Tibial nerve (tissue), 4 donors: ENCODE measurements at regions not wholly inside any gene's neighbourhood (a gene's known extent, or its start where the extent isn't known, plus 50 kb on each side); places are given as distances from the start of the nearest gene placed in this dataset.

Source experiments
- EP300 ChIP-seq, 2 donors: sonication (generic); formaldehyde crosslinking; IDR thresholded peaks; one replicate each; pipeline ENCODE4 v1.6.1; 2017; ENCODE audit warnings: antibody characterized with exemption in 2 of 2, mild to moderate bottlenecking in 1 of 2
- POLR2A ChIP-seq, 2 donors: fragments of 450-650 bp; IDR thresholded peaks; one replicate each; pipeline ENCODE4 v1.6.1; 2017; ENCODE audit warnings: antibody characterized with exemption in 2 of 2, mild to moderate bottlenecking in 2 of 2, moderate library complexity in 2 of 2
- TF ChIP-seq, protein P1 (sequence below), 5 experiments: fragments of 200-600 bp in 3 of 5; fragments of 450-650 bp in 2 of 5; sonication (generic) in 3 of 5; IDR thresholded peaks; one replicate each; pipeline ENCODE4 v1.5.1; 2016 to 2019; ENCODE audit warnings: antibody characterized with exemption in 5 of 5, mild to moderate bottlenecking in 3 of 5, moderate library complexity in 2 of 5

DNA sequence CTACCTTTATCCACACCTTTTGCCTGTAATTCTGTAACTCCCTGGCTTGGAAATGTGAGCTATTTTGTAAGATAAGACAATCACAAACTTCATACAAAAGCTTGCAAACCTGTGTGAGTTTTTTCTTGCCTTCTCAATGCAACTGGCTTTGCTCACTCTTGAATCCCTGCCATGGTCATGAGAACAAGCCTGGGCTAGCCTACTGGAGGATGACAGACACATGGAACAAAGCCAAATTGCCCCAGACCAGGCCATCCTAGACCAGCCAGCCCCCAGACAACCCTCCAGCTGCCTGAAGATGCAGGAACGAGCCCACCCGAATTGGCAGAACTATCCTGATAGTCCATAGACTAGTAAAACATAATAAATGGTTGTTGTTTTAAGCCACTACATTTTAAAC, 466.6 kb upstream of the ERCC4 start:
- TF ChIP-seq, protein P1, sequence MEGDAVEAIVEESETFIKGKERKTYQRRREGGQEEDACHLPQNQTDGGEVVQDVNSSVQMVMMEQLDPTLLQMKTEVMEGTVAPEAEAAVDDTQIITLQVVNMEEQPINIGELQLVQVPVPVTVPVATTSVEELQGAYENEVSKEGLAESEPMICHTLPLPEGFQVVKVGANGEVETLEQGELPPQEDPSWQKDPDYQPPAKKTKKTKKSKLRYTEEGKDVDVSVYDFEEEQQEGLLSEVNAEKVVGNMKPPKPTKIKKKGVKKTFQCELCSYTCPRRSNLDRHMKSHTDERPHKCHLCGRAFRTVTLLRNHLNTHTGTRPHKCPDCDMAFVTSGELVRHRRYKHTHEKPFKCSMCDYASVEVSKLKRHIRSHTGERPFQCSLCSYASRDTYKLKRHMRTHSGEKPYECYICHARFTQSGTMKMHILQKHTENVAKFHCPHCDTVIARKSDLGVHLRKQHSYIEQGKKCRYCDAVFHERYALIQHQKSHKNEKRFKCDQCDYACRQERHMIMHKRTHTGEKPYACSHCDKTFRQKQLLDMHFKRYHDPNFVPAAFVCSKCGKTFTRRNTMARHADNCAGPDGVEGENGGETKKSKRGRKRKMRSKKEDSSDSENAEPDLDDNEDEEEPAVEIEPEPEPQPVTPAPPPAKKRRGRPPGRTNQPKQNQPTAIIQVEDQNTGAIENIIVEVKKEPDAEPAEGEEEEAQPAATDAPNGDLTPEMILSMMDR (IDR thresholded peaks at IDR 0.05) = no peak
- TF ChIP-seq POLR2A (IDR thresholded peaks at IDR 0.05) (no peak), EP300 (IDR thresholded peaks at IDR 0.05) (no peak)
